ENCODE measurements at regions not wholly inside any gene's neighbourhood (a gene's known extent, or its start where the extent isn't known, plus 50 kb on each side); places are given as distances from the start of the nearest gene placed in this dataset.

DNA sequence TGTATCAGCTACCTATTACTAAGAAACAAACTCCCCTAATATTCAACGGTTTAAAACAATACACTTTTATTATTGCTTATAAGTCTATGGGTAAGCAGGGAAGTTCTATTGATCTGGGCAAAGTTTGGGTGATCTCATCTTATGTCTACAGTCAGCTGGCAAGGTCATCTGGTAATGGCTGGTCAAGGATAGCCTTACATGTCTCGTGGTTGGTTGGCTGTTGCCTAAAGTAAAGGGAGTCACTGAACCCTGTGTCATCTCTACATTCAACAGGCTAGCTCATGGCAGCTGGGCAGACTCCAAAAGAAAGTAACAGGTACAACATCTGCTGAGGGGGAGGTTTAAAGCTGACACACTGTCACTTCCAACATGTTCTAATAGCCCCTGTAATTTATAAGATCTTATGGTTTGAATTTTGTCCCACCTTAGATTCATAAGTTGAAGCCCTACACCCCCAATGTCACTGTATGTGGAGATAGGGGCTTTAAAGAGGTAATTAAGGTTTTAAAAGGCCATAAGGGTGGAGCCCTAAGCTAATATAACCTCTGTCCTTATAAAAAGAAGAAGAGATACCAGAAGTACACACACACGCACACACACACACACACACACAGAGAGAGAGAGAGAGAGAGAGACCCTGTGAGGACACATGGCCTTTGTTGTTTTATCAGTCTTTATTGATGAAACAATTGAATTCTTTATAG, 419.1 kb downstream of the NPIPA8 start:
- TF ChIP-seq, protein P1, sequence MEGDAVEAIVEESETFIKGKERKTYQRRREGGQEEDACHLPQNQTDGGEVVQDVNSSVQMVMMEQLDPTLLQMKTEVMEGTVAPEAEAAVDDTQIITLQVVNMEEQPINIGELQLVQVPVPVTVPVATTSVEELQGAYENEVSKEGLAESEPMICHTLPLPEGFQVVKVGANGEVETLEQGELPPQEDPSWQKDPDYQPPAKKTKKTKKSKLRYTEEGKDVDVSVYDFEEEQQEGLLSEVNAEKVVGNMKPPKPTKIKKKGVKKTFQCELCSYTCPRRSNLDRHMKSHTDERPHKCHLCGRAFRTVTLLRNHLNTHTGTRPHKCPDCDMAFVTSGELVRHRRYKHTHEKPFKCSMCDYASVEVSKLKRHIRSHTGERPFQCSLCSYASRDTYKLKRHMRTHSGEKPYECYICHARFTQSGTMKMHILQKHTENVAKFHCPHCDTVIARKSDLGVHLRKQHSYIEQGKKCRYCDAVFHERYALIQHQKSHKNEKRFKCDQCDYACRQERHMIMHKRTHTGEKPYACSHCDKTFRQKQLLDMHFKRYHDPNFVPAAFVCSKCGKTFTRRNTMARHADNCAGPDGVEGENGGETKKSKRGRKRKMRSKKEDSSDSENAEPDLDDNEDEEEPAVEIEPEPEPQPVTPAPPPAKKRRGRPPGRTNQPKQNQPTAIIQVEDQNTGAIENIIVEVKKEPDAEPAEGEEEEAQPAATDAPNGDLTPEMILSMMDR (IDR thresholded peaks at IDR 0.05) = no peak

DNA sequence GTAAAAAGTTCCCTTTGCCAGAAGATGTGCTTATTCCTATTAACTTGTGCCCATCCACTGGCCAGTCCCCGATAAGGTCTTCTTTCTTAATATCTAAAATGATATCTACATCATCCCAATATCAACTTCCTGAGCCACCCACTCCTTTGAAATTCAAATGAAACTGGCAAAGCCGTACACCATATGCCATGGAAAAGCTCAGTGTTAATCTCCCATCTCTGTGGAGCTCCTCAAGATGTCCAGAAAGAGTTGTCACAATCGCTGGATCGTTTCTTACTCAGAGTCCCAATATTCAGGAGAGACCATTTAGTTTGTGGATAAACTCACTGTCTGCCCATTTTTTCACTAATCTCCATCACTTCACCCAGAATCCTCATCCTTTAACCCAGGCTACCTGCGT, 420.7 kb downstream of the NPIPA8 start:
- TF ChIP-seq, protein P1 (IDR thresholded peaks at IDR 0.05) = no peak

DNA sequence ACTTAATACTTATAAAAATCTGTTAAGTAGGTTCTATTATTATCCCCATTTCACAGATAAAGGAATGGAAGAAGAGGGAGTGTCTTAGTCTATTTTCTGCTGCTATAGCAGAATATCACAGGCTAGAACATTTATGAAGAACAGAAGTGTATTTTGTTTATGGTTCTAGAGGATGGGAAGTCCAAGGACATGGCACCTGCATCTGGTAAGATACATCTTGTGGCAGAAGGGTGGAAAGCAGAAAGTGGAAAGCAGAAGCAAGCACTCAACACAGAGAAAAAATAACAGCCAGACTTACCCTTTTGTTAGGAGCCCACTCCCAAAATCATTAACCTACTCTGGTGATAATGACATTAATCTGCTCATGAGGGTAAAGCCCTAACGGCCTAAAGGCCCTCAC, 422.4 kb downstream of the NPIPA8 start:
- TF ChIP-seq, protein P1 (IDR thresholded peaks at IDR 0.05) = no peak

DNA sequence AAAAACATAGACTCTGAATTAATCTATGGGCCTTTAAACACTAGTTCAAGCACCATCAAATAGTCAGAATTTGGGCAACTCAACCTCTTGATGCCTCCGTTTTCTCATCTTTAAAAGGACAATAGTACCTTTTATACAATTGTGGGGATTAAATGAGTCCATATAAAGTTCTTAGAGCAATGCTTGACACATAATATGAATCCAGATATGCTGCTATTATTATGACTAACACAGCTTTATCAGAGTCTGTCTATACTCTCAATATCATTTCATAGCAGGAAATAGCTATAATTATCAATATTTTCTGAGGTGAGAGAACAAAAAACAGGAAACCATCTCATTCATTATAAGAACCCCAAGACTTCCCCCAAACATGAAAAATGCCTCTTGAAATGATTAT, 430.5 kb upstream of the XYLT1 start:
- TF ChIP-seq, protein P1 (IDR thresholded peaks at IDR 0.05) = no peak

DNA sequence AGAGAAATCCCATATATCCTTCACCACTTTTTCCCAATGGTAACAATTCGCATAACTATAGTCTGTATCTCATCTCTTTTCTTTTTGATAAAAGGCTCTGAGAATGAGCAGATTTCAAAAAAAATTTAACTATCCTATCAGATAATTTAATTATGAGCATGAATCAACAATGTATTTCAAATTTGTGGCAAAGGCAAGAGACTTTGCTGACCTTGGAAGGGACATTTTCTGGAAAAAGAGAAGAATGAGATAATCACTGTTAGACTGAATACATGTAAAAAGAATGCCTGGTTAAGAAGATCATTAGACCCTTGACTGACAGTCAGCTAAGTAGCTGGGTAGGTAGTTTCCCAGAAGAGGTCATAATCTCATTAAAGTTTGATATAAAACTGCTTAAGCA, 428.4 kb upstream of the XYLT1 start:
- TF ChIP-seq, protein P1 (IDR thresholded peaks at IDR 0.05) = no peak

DNA sequence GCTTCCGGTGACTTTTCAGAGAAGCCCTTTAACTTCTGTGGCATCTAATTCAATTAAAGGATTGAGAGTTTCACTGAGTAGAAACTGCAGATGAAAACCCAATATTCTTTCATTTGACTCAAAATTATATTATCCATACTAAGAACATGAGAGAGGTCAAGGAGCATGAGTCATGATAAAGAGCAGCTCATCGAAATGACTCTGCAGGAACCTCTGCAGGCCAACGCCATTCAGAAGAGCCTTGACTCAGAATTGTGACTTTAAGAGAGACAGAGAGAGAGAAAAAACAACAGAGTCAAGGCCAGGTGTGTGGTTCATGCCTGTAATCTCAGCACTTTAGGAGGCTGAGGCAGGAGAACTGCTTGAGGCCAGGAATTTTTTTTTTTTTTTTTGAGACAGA, 417.2 kb upstream of the XYLT1 start:
- TF ChIP-seq, protein P1 (IDR thresholded peaks at IDR 0.05) = no peak

DNA sequence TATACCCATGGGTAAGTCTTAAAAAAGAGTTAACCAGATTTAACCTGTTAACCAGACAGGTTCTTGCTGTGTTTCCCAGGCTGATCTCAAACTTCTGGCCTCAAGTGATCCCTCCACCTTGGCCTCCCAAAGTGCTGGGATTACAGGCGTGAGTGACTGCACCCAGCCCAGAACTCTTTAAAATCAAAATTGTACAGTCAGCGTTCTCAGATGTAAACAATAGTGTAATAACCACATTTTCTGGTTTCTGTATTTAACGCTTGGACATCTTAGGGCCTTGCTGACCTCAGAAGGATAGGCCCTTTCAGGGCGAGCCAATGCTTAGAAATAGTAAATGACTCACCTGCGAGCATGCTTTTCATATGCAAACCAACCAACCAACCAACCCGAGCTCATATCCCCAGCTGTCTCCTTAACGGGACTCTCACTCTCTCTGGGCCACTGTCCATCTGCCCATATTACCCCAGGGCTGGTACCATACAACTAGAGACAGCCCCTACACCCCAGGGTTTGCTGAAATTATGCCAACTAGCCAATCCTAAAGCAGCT, 415.0 kb upstream of the XYLT1 start:
- TF ChIP-seq, protein P1 (IDR thresholded peaks at IDR 0.05) = no peak
